ENCODE measurements at regions not wholly inside any gene's neighbourhood (a gene's known extent, or its start where the extent isn't known, plus 50 kb on each side); places are given as distances from the start of the nearest gene placed in this dataset.

GRCh38 chr11:134802116-134802515 lies 390.1 kb upstream of the B3GAT1 start:
- no peak for TF ChIP-seq POLR2A (IDR thresholded peaks at IDR 0.05)
- no peak for TF ChIP-seq CTCF (IDR thresholded peaks at IDR 0.05)
